Hematopoietic multipotent progenitor cell treated with erythropoietin and hydrocortisone succinate and interleukin-3 and kit ligand, for 15 days (in vitro differentiated cells): ENCODE measurements at regions not wholly inside any gene's neighbourhood (a gene's known extent, or its start where the extent isn't known, plus 50 kb on each side); places are given as distances from the start of the nearest gene placed in this dataset.

Source experiments
- DNase-seq: peaks from one replicate; pipeline ENCODE4 v3.0.0-alpha.2; 2015; ENCODE audit warnings: low spot score

GRCh38 chr12:130017591-130018449 lies 114.0 kb upstream of the TMEM132D start:
- DNase-seq = no peak

- DNase-seq = no peak
Measured at GRCh38 chr12:130018614-130019013, 114.8 kb upstream of the TMEM132D start.

- no peak for DNase-seq
Measured at GRCh38 chr12:130026608-130027176, 122.9 kb upstream of the TMEM132D start.

- DNase-seq = no peak
Measured at GRCh38 chr12:130027798-130028197, 124.0 kb upstream of the TMEM132D start.

- DNase-seq = no peak
Measured at GRCh38 chr12:130029151-130029550, 125.3 kb upstream of the TMEM132D start.

GRCh38 chr12:130031041-130031440 lies 127.2 kb upstream of the TMEM132D start:
- DNase-seq = no peak

GRCh38 chr12:130031571-130032189 lies 127.9 kb upstream of the TMEM132D start:
- peak; percentile 45 for DNase-seq

- no peak for DNase-seq
Measured at GRCh38 chr12:130041983-130042812, 120.1 kb upstream of the FZD10 start.

GRCh38 chr12:130043685-130044406 lies 118.4 kb upstream of the FZD10 start:
- no peak for DNase-seq

GRCh38 chr12:130044991-130045621 lies 117.2 kb upstream of the FZD10 start:
- no peak for DNase-seq

GRCh38 chr12:130049666-130050065 lies 112.6 kb upstream of the FZD10 start:
- no peak for DNase-seq

- DNase-seq = no peak
Measured at GRCh38 chr12:130051900-130052299, 110.4 kb upstream of the FZD10 start.

- DNase-seq = no peak
Measured at GRCh38 chr12:130053651-130054069, 108.6 kb upstream of the FZD10 start.

GRCh38 chr12:130054803-130055202 lies 107.5 kb upstream of the FZD10 start:
- no peak for DNase-seq

- no peak for DNase-seq
Measured at GRCh38 chr12:130058926-130059472, 103.3 kb upstream of the FZD10 start.

- DNase-seq = no peak
Measured at GRCh38 chr12:130063866-130064265, 98.4 kb upstream of the FZD10 start.

- no peak for DNase-seq
Measured at GRCh38 chr12:130064999-130065398, 97.3 kb upstream of the FZD10 start.

GRCh38 chr12:130066742-130067141 lies 95.5 kb upstream of the FZD10 start:
- no peak for DNase-seq

GRCh38 chr12:130068741-130069140 lies 93.5 kb upstream of the FZD10 start:
- DNase-seq = no peak

GRCh38 chr12:130070126-130070611 lies 92.1 kb upstream of the FZD10 start:
- no peak for DNase-seq

GRCh38 chr12:130073721-130074120 lies 88.5 kb upstream of the FZD10 start:
- no peak for DNase-seq
